A549 (cell line): ENCODE measurements at regions not wholly inside any gene's neighbourhood (a gene's known extent, or its start where the extent isn't known, plus 50 kb on each side); places are given as distances from the start of the nearest gene placed in this dataset.

Experiments used
- CEBPB ChIP-seq, 2 experiments: fragments of >200 bp in 1 of 2; sonication (Bioruptor Twin) in 1 of 2; formaldehyde crosslinking in 1 of 2; IDR thresholded peaks; 2 replicates each; pipeline ENCODE4 v1.6.1; 2012 to 2016
- EP300 ChIP-seq, 2 experiments: fragments of >200 bp; sonication (Bioruptor Twin); formaldehyde crosslinking; IDR thresholded peaks; 2 replicates in 1 of 2; 3 replicates in 1 of 2; pipeline ENCODE4 v1.6.1; 2016 to 2017
- JUNB ChIP-seq: fragments of >200 bp; sonication (Bioruptor Twin); formaldehyde crosslinking; IDR thresholded peaks from 2 replicates; pipeline ENCODE4 v1.6.1; 2016
- MYC ChIP-seq: IDR thresholded peaks from 2 replicates; pipeline ENCODE4 v1.6.1; 2012; ENCODE audit warnings: mild to moderate bottlenecking, inconsistent platforms, low read length, improper control_type of control experiment, borderline replicate concordance
- POLR2A ChIP-seq: IDR thresholded peaks from 2 replicates; pipeline ENCODE4 v1.6.1; 2012; ENCODE audit warnings: mild to moderate bottlenecking, low read length
- TF ChIP-seq, protein P1 (sequence below): fragments of >200 bp; sonication (Bioruptor Twin); formaldehyde crosslinking; IDR thresholded peaks from 3 replicates; pipeline ENCODE4 v1.5.1; 2016

DNA sequence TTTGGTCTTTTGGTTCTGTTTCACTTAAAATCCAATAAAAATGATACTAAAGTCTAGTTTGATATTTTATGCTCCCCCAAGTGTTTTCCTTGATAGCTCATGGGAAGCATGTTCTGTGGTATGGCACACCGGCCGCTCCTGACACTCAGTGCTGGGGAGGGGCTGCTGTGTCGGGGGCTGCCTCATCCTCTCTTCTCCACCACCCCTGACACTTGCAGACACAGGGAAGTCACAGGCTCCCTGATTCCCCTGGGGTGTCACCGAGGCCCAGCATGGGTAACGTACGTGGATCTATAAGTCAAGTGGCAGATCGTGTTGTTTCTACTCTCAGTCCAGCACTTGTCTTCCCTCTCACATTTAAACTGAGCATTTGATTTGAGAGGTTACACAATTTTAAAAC is 508.6 kb downstream of the TNS3 start:
- TF ChIP-seq, protein P1, sequence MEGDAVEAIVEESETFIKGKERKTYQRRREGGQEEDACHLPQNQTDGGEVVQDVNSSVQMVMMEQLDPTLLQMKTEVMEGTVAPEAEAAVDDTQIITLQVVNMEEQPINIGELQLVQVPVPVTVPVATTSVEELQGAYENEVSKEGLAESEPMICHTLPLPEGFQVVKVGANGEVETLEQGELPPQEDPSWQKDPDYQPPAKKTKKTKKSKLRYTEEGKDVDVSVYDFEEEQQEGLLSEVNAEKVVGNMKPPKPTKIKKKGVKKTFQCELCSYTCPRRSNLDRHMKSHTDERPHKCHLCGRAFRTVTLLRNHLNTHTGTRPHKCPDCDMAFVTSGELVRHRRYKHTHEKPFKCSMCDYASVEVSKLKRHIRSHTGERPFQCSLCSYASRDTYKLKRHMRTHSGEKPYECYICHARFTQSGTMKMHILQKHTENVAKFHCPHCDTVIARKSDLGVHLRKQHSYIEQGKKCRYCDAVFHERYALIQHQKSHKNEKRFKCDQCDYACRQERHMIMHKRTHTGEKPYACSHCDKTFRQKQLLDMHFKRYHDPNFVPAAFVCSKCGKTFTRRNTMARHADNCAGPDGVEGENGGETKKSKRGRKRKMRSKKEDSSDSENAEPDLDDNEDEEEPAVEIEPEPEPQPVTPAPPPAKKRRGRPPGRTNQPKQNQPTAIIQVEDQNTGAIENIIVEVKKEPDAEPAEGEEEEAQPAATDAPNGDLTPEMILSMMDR: no peak
- no peak for TF ChIP-seq EP300 (IDR thresholded peaks at IDR 0.05)
- no peak for TF ChIP-seq CEBPB (IDR thresholded peaks at IDR 0.05)
- no peak for TF ChIP-seq POLR2A
- no peak for TF ChIP-seq MYC
- no peak for TF ChIP-seq JUNB
